ENCODE measurements at regions not wholly inside any gene's neighbourhood (a gene's known extent, or its start where the extent isn't known, plus 50 kb on each side); places are given as distances from the start of the nearest gene placed in this dataset.
"Not testable (repeated sequence)": the region's sequence is repeated elsewhere in the genome, so short reads cannot be mapped to it uniquely, and the experiment has no call there.

GRCh38 chr1:199085903-199086302 lies 447.1 kb downstream of the PTPRC start:
- TF ChIP-seq POLR2A (IDR thresholded peaks at IDR 0.05; ENCODE audit: low read depth, low read length), result no peak
- TF ChIP-seq TAF1 (IDR thresholded peaks at IDR 0.05; ENCODE audit: low read depth, low read length), result no peak
- no peak for TF ChIP-seq POLR2AphosphoS5 (IDR thresholded peaks at IDR 0.05; ENCODE audit: low read depth, low read length)
- TF ChIP-seq SPI1 (IDR thresholded peaks at IDR 0.05; ENCODE audit: low read depth, low read length), result no peak
- TF ChIP-seq PAX5 (IDR thresholded peaks at IDR 0.05; ENCODE audit: insufficient read depth, low read length, severe bottlenecking), result no peak
- no peak for TF ChIP-seq POU2F2 (IDR thresholded peaks at IDR 0.05; ENCODE audit: low read depth, low read length)
- DNase-seq (ENCODE audit: insufficient read length, low spot score), result no peak
- FAIRE-seq, result no peak

DNA sequence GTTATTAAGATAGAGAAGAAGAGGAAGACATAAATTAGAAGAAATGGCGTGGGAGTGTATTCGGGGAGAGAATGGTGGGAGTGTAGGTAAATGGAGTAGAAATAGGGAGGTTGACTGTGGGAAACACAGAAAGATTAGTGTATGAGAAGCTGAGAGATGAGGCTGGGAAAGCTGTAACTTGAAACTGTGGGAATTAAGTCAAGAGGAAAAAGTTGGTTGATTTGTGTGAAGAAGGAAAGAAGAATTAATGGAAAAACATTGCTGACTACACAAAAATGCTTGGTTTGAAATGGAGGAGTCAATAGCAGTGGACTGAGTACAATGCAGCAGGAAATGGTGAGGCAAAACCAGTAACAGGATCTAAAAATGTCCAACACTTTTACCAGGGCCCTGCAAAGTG lies 448.3 kb downstream of the PTPRC start:
- no peak for FAIRE-seq

DNA sequence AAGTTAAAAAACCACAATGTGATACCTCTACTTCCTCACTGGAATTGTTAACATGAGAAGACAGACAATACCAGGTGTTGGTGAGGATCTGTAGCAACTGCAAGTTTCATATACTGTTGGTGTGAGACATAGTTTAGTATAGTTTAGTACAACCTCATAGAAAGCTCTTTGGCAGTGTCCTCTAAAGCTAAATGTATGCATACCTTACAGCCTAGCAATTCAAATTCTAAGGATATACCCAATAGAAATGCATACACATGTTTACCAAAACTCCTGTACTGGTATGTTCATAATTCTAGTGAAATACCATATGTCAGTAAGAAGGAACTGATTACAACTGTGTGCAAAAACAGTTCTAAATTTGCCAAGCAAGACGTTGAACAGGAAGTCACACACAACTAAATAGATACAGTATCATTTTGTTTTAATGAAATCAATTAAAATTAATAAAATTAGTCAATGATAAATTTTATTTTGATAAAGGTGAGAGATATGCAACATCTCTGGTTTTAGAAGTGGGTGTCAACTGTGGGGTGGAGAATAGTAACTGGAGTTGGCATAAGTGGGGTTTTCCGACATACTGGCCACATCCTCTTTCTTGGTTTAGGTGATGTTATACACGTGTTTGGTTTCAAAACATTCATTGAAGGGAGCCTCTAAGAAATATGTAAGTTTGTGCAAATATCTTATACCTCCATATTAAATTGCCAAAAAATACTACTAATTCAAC lies 450.7 kb downstream of the PTPRC start:
- FAIRE-seq (peak; percentile 73), DNase-seq (ENCODE audit: insufficient read length, low spot score) (no peak)
- TF ChIP-seq SPI1 (IDR thresholded peaks at IDR 0.05; ENCODE audit: low read depth, low read length) (peak; percentile 94), POLR2AphosphoS5 (IDR thresholded peaks at IDR 0.05; ENCODE audit: low read depth, low read length) (no peak)

More for the DNA sequence above, 448.3 kb downstream of the PTPRC start:
- no peak for DNase-seq (ENCODE audit: insufficient read length, low spot score)
- TF ChIP-seq POLR2AphosphoS5 (IDR thresholded peaks at IDR 0.05; ENCODE audit: low read depth, low read length), result no peak
- TF ChIP-seq POLR2A (IDR thresholded peaks at IDR 0.05; ENCODE audit: low read depth, low read length), result no peak
- no peak for TF ChIP-seq SPI1 (IDR thresholded peaks at IDR 0.05; ENCODE audit: low read depth, low read length)
- TF ChIP-seq POU2F2 (IDR thresholded peaks at IDR 0.05; ENCODE audit: low read depth, low read length), result no peak
- TF ChIP-seq PAX5 (IDR thresholded peaks at IDR 0.05; ENCODE audit: insufficient read depth, low read length, severe bottlenecking), result no peak
- no peak for TF ChIP-seq TAF1 (IDR thresholded peaks at IDR 0.05; ENCODE audit: low read depth, low read length)

DNA sequence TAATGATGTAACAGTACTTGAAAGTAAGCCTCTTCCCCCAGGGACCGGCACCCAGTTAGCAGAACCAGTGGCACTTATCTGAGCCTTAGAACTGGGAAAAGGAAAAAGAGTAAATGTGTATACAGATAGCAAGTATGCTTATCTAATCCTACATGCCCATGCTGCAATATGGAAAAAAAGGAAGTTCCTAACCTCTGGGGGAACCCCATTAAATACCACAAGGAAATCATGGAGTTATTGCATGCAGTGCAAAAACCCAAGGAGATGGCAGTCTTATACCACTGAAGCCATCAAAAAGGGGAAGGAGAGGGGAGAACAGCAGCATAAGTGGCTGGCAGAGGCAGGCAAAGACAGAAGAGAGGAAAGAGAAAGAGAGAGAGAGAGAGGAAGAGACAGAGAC lies 456.8 kb downstream of the PTPRC start:
- FAIRE-seq; DNase-seq (ENCODE audit: insufficient read length, low spot score): not testable (repeated sequence)

GRCh38 chr1:199096591-199096990 lies 457.8 kb downstream of the PTPRC start:
- TF ChIP-seq SPI1 (IDR thresholded peaks at IDR 0.05; ENCODE audit: low read depth, low read length), result no peak
- TF ChIP-seq POLR2AphosphoS5 (IDR thresholded peaks at IDR 0.05; ENCODE audit: low read depth, low read length), result no peak
- DNase-seq (ENCODE audit: insufficient read length, low spot score) (no peak), FAIRE-seq (no peak)

GRCh38 chr1:199098468-199098867 lies 459.6 kb downstream of the PTPRC start:
- no peak for TF ChIP-seq POU2F2 (IDR thresholded peaks at IDR 0.05; ENCODE audit: low read depth, low read length)
- TF ChIP-seq TAF1 (IDR thresholded peaks at IDR 0.05; ENCODE audit: low read depth, low read length), result no peak
- TF ChIP-seq POLR2AphosphoS5 (IDR thresholded peaks at IDR 0.05; ENCODE audit: low read depth, low read length), result no peak
- no peak for TF ChIP-seq POLR2A (IDR thresholded peaks at IDR 0.05; ENCODE audit: low read depth, low read length)
- TF ChIP-seq PAX5 (IDR thresholded peaks at IDR 0.05; ENCODE audit: insufficient read depth, low read length, severe bottlenecking), result no peak
- TF ChIP-seq SPI1 (IDR thresholded peaks at IDR 0.05; ENCODE audit: low read depth, low read length), result no peak
- FAIRE-seq, result no peak
- DNase-seq (ENCODE audit: insufficient read length, low spot score), result no peak

- TF ChIP-seq PAX5 (IDR thresholded peaks at IDR 0.05; ENCODE audit: insufficient read depth, low read length, severe bottlenecking), result no peak
- TF ChIP-seq POU2F2 (IDR thresholded peaks at IDR 0.05; ENCODE audit: low read depth, low read length), result no peak
- no peak for TF ChIP-seq POLR2AphosphoS5 (IDR thresholded peaks at IDR 0.05; ENCODE audit: low read depth, low read length)
- TF ChIP-seq POLR2A (IDR thresholded peaks at IDR 0.05; ENCODE audit: low read depth, low read length), result no peak
- no peak for TF ChIP-seq TAF1 (IDR thresholded peaks at IDR 0.05; ENCODE audit: low read depth, low read length)
- TF ChIP-seq SPI1 (IDR thresholded peaks at IDR 0.05; ENCODE audit: low read depth, low read length), result no peak
- FAIRE-seq (peak; percentile 13), DNase-seq (ENCODE audit: insufficient read length, low spot score) (no peak)
These were observed 462.3 kb downstream of the PTPRC start for GRCh38 chr1:199101139-199101538.

DNA sequence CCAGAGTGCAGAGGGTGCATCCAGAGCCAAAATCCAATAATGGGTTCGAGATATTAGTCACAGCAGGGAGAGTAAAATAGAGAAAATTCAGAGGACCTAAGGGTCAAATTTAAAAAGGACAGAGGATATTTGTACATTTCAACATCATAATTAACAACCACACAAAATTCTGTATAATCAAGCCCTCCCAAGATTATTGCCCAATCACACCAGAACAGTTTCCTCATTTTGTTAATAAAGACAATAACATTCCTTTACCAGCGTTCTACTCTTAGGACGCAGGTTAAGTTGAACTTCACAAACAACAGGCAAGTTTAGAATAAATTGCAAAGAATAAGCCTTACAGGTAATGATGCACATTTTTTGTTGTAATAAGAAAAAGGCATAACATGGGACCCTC lies 462.8 kb downstream of the PTPRC start:
- FAIRE-seq (no peak), DNase-seq (ENCODE audit: insufficient read length, low spot score) (no peak)
- no peak for TF ChIP-seq POU2F2 (IDR thresholded peaks at IDR 0.05; ENCODE audit: low read depth, low read length)
- no peak for TF ChIP-seq TAF1 (IDR thresholded peaks at IDR 0.05; ENCODE audit: low read depth, low read length)

DNA sequence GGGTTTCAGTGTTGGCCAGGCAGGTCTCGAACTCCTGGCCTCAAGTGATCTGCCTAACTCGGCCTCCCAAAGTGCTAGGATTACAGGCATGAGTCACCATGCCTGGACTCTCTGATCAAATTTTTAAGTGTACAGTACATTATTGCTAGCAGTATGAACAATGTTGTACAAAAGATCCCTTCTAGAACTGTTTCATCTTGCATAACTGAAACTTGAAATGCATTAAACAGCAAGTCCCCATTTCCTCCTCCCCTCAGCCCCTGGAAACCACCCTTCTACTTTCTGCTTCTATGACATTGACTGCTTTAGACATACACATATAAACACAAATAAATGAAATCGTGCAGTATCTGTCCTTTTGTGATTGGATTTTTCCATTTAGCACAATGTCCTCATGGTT lies 463.4 kb downstream of the PTPRC start:
- peak; percentile 57 for FAIRE-seq
- no peak for DNase-seq (ENCODE audit: insufficient read length, low spot score)
- TF ChIP-seq POU2F2 (IDR thresholded peaks at IDR 0.05; ENCODE audit: low read depth, low read length), result 0 out of 2 replicates have a peak, but pooled peaks have one; percentile 26
- peak; percentile 73 for TF ChIP-seq SPI1 (IDR thresholded peaks at IDR 0.05; ENCODE audit: low read depth, low read length)
- no peak for TF ChIP-seq POLR2A (IDR thresholded peaks at IDR 0.05; ENCODE audit: low read depth, low read length)

GRCh38 chr1:199109160-199109559 lies 470.3 kb downstream of the PTPRC start:
- FAIRE-seq (no peak), DNase-seq (ENCODE audit: insufficient read length, low spot score) (no peak)
- TF ChIP-seq TAF1 (IDR thresholded peaks at IDR 0.05; ENCODE audit: low read depth, low read length) (no peak), POU2F2 (IDR thresholded peaks at IDR 0.05; ENCODE audit: low read depth, low read length) (no peak), SPI1 (IDR thresholded peaks at IDR 0.05; ENCODE audit: low read depth, low read length) (no peak), PAX5 (IDR thresholded peaks at IDR 0.05; ENCODE audit: insufficient read depth, low read length, severe bottlenecking) (no peak), POLR2AphosphoS5 (IDR thresholded peaks at IDR 0.05; ENCODE audit: low read depth, low read length) (no peak), POLR2A (IDR thresholded peaks at IDR 0.05; ENCODE audit: low read depth, low read length) (no peak)

DNA sequence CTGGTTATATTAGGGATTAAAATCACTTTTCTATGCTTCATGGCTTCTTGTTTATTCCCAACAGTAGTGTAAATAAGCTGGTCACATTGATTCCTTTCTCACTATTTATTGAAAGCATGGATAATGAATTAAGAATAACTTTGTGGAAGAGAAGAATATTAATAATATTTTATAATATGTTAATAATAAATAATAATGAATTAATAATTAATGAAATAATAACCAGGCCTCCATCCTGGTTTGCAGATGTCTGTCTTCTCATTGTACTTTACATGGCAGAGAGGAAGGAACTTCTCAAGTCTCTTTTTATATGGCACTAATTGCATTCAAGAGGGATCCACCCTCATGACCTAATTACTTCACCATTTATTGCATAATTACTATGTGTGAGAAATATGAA lies 473.5 kb downstream of the PTPRC start:
- FAIRE-seq, result no peak
- no peak for TF ChIP-seq POU2F2 (IDR thresholded peaks at IDR 0.05; ENCODE audit: low read depth, low read length)
- DNase-seq (ENCODE audit: insufficient read length, low spot score), result no peak
